Prostate gland (tissue), 2 donors: ENCODE measurements at regions not wholly inside any gene's neighbourhood (a gene's known extent, or its start where the extent isn't known, plus 50 kb on each side); places are given as distances from the start of the nearest gene placed in this dataset.

Experiments
- CTCF ChIP-seq, 4 experiments: fragments of 200-600 bp in 2 of 4; fragments of 450-650 bp in 2 of 4; sonication (generic) in 2 of 4; IDR thresholded peaks; 1 replicate in 3 of 4; 2 replicates in 1 of 4; pipeline ENCODE4 v1.5.1; 2016 to 2019; ENCODE audit warnings: antibody characterized with exemption in 4 of 4, mild to moderate bottlenecking in 2 of 4, moderate library complexity in 2 of 4
- POLR2AphosphoS5 ChIP-seq: sonication (generic); formaldehyde crosslinking; IDR thresholded peaks from one replicate; pipeline ENCODE4 v1.6.1; 2017; ENCODE audit warnings: antibody characterized with exemption

GRCh38 chr7:1313613-1314012, 80.9 kb downstream of the UNCX start:
- no peak for TF ChIP-seq POLR2AphosphoS5
- no peak for TF ChIP-seq CTCF (IDR thresholded peaks at IDR 0.05)
